NT2/D1 (cell line): ENCODE measurements at regions not wholly inside any gene's neighbourhood (a gene's known extent, or its start where the extent isn't known, plus 50 kb on each side); places are given as distances from the start of the nearest gene placed in this dataset.

Experiments
- DNase-seq: peaks from one replicate; pipeline ENCODE4 v3.0.0-alpha.2; 2011; ENCODE audit warnings: low read depth, low spot score
- H3K27me3 ChIP-seq: 2 replicates; pipeline ENCODE4 v1.6.0; 2011; ENCODE audit warnings: mild to moderate bottlenecking; ENCODE audit not compliant: insufficient read length, insufficient read depth
- H3K36me3 ChIP-seq: 2 replicates; pipeline ENCODE4 v1.6.1; 2011; ENCODE audit warnings: mild to moderate bottlenecking, low read length, mixed read lengths; ENCODE audit not compliant: insufficient read depth, insufficient read length
- H3K4me1 ChIP-seq: 2 replicates; pipeline ENCODE4 v1.5.1; 2011; ENCODE audit not compliant: insufficient read depth, insufficient read length
- H3K4me3 ChIP-seq: 2 replicates; pipeline ENCODE4 v1.5.1; 2011; ENCODE audit warnings: low read depth; ENCODE audit not compliant: insufficient read length
- H3K9ac ChIP-seq: 2 replicates; pipeline ENCODE4 v1.6.0; 2011; ENCODE audit warnings: low read depth; ENCODE audit not compliant: insufficient read length
- H3K9me3 ChIP-seq: 2 replicates; pipeline ENCODE4 v1.5.1; 2011; ENCODE audit warnings: mild to moderate bottlenecking, low read length; ENCODE audit not compliant: insufficient read depth
- SUZ12 ChIP-seq: IDR thresholded peaks from 2 replicates; pipeline ENCODE4 v1.6.1; 2011; ENCODE audit not compliant: insufficient read length, insufficient read depth; ENCODE audit errors: extremely low read depth
- YY1 ChIP-seq: IDR thresholded peaks from 2 replicates; pipeline ENCODE4 v1.6.1; 2011; ENCODE audit not compliant: insufficient read length, insufficient read depth
- ZNF274 ChIP-seq: IDR thresholded peaks from 2 replicates; pipeline ENCODE4 v1.6.1; 2011; ENCODE audit warnings: mild to moderate bottlenecking, low read depth, low read length

GRCh38 chr7:1382553-1383397 is 76.5 kb downstream of the MICALL2 start:
- no peaks in the 10 kb centered on the region for H3K36me3 ChIP-seq
- no peaks in the 10 kb centered on the region for H3K9me3 ChIP-seq
- H3K4me1 ChIP-seq, result no peaks in the 10 kb centered on the region
- H3K4me3 ChIP-seq, result no peak overlapping the region
- no peak for DNase-seq
- H3K9ac ChIP-seq, result no peak overlapping the region
- TF ChIP-seq YY1, result no peak
- TF ChIP-seq SUZ12, result no peak
- no peak for TF ChIP-seq ZNF274
- H3K27me3 ChIP-seq, result peaks cover 24% of the 10 kb centered on the region

GRCh38 chr7:1383398-1384112 is 75.7 kb downstream of the MICALL2 start:
- Histone ChIP-seq H3K9me3 (no peaks in the 10 kb centered on the region), H3K4me3 (no peak overlapping the region), H3K9ac (no peak overlapping the region), H3K36me3 (no peaks in the 10 kb centered on the region), H3K4me1 (no peaks in the 10 kb centered on the region), H3K27me3 (peaks cover 21% of the 10 kb centered on the region)
- TF ChIP-seq ZNF274, result no peak
- TF ChIP-seq YY1, result no peak
- no peak for TF ChIP-seq SUZ12
- DNase-seq, result no peak

GRCh38 chr7:1384113-1384415 is 75.2 kb downstream of the MICALL2 start:
- Histone ChIP-seq H3K4me1 (peaks cover 4% of the 10 kb centered on the region), H3K4me3 (no peak overlapping the region), H3K27me3 (peaks cover 16% of the 10 kb centered on the region), H3K9ac (no peak overlapping the region), H3K36me3 (no peaks in the 10 kb centered on the region), H3K9me3 (no peaks in the 10 kb centered on the region)
- DNase-seq, result no peak
- no peak for TF ChIP-seq ZNF274
- TF ChIP-seq YY1, result no peak
- no peak for TF ChIP-seq SUZ12
